NCI-H2171 treated with DMSO at 0.1 percent for 48 hours (cell line): ENCODE measurements at regions not wholly inside any gene's neighbourhood (a gene's known extent, or its start where the extent isn't known, plus 50 kb on each side); places are given as distances from the start of the nearest gene placed in this dataset.

ENCODE experiments used
- DNase-seq: peaks from one replicate; lab custom pipeline; 2025; lab: John Stamatoyannopoulos, UW

DNA sequence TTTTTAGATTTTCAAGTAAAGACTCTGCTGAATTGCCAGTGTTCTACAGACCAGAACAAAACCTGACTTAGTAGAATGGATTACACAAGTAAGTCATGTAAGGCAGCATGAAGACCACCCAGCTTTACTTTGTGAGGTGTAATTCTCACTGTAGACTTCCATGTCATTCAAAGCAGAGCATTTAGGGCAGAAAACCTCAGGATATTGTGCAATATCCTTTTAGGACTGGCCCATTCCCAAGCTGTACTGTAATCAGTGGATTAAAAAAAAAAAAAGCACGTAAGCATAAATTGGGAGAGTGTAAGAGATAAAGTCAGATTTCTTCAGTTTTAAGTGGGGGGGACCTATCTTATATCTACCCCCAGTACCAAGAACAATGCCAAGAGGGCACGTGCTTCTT lies 380.5 kb upstream of the PRMT6 start:
- no peak for DNase-seq

DNA sequence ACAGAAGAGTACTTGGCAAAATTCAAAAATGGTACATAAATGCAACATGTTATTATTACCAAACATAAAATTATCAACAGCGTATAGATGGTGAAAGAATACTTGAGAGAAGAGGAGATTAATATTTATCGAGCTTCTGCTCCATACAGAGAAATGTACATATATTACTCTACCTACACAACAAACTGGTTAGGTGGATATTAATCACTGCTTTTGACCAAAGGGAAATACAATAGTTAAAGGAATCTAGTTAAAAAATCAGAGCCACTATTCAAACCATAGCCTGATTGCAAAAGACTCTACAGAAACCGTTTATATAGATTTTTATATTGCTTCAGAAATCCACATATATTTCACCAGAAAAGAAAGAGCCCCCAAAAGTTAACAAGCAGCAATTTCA lies 379.3 kb upstream of the PRMT6 start:
- DNase-seq: no peak

DNA sequence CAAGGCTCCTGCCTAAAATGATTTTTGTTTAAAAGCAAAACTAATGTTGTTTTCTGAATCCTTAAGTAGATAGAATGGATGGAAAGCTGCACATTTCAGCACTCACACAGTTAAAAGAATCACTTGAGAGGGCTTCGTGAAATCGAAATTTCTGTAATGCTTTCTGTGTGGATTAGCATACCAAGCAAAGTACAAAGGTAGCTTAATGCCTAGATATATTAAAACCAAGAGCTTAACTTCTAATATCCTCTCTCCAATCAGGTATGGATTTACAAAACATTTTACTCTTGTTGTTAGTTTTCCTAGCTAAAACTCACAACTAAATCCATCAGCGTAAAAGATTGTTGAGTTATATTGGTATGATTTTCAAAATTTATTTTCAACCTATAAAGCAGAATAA lies 378.8 kb upstream of the PRMT6 start:
- DNase-seq: no peak

DNA sequence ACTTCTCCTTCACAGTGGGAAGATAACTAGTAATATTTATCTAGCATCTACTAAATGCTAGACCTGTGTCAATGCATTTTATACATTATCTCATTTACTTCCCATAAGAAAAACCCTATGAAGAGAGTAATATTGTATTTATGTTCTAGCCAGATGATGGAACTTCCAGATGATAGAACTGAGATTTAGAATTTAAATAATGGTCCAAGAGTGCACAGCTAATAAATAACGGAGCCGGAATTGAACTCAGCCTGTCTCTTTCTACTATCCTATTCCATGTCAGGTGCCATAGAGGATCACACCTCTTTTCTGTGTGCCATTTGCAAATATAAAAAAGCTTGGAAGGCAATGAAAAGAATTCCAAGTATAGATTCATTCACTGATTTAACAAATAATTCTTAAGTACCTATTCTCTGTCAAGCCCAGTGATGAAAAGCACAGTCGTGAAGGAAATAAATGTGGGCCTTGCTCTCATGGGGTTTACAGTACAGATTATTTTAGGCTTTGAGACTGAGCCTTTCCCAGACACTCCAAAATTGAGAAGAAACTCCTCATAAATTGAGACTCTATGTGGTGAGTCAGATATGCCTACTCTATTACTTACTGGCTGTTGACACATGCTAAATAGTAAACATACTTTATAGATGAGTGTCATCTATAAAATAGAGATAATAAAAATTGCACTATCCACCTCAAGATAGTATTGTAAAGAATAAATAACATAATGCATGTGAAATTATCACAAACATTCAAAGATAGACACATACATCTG lies 378.0 kb upstream of the PRMT6 start:
- DNase-seq: no peak

DNA sequence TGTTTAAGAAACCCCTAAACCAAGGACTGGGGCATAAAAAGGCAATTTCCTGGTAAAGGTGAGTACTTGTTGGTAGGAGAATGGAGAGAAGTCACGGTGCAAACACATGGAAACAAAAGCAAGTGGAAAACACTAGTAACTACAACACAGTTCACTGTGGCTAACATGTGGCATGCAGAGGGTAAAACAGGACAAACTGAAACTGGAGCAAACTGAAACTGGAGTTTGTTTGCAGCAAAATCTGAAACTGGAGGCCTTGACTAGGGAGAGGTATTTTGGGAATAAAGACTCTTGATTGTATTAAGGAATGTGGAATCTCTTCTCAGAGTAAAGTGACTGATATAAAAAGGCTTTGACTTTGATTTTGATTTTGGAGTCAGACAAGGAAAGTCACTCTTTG lies 376.3 kb upstream of the PRMT6 start:
- no peak for DNase-seq

DNA sequence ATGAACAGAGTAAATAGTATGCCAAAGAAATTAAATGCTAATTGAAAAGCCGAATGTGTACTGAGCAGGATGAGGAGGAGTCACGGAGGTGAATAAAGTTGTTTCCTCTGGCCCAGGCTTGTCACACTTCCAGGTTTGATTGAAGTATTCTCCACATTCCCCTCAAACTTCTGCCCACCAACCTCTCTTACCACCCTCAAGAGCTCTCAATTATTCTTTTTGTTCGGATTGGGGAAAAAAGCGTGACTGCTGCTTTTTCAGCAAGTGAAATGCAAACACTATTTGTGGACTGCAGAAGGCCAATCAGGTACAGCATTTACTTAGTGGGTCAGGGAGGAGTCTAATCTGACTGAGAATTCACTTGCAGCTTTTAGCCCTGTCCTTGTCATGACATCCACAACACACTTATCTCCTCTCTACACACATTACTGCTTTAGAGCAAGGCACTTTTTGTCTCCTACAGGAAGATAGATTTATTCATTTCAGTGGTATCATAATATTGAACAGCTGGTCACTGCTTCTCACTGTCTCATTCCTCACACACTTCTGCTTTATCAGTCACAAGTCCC lies 375.6 kb upstream of the PRMT6 start:
- DNase-seq: no peak

DNA sequence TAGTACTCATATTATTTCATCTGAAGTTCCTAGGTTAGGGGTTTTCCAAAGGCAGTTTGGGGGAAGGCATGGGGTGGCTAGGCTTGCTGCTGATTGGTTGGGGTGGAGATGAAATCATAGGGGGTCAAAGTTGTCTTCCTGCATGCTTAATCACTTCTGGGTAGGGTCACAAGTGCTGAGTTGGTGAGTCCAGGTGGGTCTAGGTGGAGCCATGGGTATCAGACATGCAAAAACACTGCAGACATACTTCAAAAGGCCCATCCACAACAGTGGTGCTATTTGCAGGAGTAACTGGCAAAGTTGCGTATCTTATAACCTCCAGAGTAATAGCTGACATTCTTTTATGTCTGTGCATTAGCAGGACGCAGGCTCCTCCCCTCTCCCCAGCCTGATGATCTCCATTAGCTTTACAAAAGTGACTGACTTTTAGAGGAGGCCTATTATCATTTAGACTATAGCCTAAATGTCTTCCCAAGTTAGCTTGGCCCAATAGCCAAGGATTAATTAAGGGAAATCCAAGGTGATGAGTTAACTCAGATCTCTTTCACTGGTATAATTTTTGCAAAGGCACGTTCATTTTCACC lies 374.4 kb upstream of the PRMT6 start:
- no peak for DNase-seq

DNA sequence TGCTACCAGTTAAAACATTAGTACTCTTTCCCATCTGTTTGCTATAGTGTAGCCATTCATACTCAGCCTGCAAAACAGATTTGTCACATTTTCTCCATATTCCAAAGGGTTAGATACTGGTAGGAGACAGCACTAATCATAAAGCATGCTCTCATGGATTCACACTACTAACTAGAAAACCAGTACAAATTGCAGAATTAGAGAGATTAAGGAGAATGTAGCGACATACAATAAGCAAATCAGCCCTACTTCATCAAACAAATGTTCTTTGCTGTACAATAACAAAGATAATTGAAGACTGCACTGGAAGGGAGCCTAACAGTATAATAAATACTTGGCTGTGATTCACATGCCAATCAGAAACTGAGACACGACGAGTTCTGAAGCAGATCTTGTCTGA lies 368.0 kb upstream of the PRMT6 start:
- DNase-seq: no peak

DNA sequence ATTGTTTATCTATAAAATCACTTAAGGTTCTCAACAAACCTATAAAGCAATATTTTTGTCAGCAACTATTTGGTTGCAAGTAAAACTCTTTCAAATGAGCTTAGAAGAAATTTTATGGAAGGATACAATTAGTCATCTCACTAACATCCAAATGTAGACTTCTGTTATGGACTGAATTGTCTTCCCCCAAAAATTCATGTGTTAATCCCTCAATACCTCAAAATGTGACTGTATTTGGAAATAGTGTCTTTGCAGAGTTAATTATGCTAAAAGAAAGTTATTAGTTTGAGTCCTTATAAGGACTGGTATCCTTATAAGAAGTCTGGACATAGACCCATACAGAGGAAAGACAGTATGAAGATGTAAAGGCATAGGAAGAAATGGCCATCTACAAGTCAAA lies 357.8 kb upstream of the PRMT6 start:
- DNase-seq: no peak

DNA sequence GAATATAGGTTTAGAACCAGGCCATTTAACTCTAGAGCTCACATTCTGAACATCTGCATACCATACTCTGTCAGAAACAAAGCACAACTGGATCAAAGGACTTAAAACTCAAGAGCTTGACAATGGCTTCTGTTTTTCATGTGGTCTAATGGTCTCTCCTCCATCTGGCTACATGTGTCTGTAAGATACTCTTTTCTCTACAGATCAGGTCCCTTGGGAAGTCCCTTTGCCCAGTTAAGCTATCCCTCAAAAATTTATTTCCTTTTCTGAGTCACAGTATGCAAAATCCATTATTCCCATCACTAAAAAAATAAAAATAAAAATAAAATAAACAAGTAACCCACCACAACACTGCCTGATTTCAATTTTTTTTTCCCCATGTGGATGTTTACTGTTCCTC lies 357.0 kb upstream of the PRMT6 start:
- no peak for DNase-seq

DNA sequence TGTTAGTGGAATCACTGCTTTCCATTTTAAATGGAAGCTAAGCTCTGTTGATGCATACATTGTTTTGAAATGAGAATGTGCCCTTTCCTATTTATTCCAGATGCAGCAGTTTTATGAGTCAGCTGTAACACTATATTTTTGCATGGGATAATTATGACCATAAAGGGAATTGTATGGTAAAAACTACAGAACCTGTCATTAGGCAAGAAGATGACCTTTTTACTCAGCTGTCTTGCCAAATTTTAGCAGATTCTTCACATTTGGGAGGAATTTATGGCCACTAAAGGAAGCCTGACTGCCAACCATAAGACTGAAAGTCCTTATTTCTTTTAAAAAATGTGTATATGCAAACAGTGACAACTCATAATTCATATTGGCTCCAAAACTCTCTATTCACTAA lies 356.3 kb upstream of the PRMT6 start:
- DNase-seq: no peak

DNA sequence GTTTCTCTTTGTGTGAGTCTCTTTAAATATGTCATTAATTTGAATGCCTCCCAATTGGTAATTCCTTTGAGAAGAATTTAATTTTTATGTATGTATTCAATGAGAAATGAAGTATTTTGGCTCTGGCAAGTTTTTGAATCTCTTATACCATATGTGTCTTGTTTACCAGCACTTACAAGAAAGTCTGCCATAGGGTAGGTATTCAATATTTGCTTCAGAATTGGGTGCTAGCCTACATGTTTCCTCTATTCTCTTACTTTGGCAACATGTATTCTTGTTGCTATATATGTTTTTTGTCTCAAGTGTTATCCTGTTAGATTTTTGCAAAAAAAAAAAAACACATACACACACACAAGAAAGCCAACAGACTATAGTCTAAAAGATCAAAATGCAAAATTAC lies 350.5 kb upstream of the PRMT6 start:
- DNase-seq: no peak

DNA sequence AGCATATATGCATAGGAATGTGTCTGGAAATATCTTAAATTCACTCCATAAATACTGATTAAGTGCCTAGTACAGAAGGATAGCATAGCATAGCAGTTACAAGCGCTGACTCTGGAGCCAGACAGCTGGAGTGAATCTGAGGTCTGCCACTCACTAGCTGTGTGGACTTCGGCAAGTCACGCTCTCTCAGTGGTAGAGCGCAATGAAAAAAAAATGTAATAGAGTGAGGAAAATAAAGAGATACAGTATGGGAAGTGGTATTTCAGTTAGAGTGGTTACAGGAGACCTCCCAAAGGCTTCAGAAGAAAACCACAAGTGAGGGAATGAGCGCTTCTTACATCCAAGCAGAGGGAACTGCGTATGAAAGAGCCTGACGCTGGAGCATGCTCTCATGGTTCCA lies 338.9 kb upstream of the PRMT6 start:
- DNase-seq: no peak

DNA sequence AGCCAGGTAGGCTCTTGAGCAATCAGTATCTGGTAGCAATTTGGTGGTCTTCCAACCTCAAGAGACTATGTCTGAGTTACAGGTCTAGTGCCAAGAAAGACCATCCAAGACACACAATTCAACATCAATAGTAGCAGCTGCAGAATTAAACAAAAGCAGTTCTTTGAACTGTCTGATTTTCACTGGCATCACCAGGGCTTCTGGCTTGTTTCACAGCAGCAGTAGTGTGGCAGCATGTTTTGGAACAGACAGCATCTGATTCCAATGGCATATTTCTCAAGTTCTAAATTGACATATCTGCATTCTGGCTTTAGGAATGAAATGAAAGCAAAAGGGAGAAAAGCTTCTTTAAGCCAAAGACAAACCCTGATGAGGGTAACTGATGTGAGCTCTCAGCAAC lies 334.7 kb upstream of the PRMT6 start:
- no peak for DNase-seq

DNA sequence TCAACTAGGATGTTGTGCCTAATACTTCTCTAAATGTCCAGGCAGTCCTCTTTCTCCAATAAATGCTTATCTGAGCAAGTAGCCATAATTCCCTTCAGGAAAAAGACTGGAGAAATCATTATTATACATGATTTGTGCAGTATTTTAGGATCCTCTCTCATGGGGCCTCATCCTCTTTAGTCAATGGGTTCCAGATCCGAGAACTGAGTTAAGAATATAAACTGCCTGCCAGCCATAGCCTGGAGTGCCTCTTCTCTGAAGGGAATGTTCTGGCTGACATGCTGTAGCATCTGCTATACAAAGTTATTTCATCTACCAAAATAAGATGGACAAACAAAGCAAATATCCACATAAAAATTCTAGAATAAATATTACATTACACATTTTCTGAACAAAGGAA lies 334.0 kb upstream of the PRMT6 start:
- DNase-seq: no peak

DNA sequence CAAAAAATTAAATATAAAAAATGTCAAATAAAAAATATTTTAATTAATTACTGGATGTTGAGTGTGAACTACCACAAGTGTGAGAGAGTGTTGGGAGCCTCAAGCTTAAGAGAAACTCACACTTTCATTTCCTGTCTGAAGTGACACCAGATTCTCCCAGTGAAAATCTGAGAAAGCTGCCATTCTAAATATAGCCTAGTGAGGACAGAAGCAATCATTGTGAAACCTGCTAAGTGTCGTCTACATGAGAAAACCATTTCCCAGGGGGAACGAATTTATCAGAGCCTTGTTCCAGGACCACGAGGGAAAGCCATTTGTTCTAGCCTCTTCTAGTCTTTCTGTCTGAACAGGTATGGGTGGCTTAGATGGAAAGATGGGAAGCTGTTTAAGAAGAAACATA lies 329.3 kb upstream of the PRMT6 start:
- peak; percentile 14 for DNase-seq

DNA sequence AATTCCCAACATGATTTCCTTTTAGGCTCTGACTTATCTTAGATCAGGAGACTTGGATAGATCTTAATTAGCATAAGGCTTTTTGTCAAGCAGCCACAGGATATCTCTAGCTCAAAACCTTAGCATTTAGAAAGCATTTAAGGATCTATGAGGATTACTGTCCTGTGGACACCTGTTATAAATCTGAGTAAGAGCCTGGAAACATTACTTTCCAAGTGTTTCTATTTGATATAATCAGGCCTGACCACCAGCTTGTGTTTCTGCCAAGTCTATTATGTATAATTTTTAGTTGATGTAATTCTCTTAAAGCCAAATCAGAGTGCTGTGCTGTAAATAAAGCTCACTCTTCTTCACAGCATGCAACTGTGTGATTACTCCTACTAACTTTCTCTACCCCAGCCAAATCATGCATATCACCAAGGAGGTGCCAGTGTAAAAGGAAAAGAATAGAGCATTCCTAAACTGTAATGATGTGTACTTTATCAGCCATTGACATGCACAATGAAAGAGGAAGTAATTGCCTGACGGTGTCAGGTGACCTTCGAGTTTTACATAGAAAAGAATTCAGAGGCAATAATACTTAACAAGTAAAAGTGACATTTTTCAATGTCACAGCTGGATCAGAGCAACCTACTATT lies 309.9 kb upstream of the PRMT6 start:
- DNase-seq: no peak

DNA sequence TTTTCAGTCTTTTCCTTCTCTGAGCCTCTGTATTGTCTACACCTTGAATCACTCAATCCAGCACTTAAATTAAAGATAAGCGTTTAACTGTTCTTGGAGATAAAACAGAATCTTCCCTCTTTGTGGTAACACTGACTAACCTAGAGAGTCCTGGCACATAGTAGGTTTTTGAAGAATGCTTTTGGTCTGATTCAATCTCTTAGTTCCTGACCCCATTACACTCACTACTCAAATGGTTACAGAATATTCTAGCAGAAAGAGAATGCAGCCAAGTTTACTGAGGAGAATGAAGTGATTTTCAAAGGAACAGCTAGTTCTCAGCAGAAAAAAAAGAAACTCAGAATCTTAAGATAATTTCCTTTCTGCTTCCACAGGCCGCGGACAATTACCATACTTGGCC lies 309.2 kb upstream of the PRMT6 start:
- no peak for DNase-seq

DNA sequence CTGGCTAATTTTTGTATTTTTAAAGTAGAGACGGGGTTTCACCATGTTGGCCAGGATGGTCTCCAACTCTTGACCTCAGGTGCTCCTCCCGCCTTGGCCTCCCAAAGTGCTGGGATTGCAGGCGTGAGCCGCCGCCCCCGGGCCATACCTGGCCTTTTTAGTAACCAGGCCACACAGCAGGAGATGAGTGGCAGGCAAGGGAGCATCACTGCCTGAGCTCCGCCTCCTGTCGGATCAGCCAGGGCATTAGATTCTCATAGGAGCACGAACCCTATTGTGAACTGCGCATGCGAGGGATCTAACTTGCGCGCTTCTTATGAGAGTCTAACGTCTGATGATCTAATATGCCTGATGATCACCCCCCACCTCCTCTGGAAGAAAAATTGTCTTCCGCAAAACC lies 308.7 kb upstream of the PRMT6 start:
- no peak for DNase-seq

DNA sequence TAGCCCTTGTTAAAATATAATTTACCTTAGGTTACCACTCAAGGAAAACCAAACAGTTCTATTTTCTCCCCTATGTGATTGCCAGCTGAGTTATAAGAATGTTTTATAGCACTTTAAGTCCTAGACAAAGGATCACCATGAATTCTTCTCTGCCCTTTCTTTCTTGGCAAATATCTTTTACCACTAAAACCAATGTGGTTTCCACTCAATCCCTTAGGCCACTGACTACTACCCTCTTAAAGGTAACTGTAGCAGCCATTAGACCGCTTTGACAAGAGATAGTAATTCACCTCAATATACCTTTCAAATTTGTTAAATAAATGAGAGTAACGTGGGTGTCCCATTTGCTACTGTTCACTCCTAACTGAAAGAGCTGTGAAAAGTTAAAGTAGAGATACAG lies 307.9 kb upstream of the PRMT6 start:
- DNase-seq: no peak

DNA sequence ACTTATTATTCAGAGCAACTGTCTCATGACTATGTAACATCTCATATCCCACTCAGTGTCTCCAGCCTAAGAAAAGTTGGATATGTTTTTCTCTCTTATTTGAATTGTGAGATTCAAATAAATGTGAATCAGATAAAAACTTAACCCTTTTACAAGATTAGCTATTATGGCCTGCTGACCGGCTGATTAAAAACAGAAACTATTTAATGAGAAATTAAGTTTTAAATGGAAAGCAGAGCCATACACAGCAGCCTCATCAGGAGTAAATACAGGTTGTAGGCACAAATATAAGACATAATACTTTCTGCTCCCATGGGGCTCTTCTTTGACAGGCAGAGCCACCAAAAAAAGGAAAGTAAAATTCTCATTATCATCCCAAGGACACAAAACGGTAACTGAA lies 307.0 kb upstream of the PRMT6 start:
- DNase-seq: no peak

DNA sequence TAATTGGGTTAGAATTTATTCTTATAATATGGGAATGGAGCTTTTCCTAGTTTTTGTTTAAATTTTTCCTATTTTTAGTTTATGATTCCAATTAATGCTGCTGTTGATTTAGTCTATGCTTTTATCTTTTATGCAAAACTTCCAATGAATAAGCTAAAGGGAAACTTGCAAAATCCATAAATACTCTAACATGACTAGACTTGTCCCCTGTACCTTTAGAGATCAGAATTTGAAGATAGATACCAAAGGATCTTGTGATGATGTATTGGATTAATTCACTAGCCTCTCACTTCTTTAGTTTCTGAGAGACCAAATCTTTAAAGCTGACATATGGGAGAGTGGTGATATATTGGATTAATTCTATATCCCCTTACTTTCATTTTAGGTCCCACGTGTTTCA lies 306.6 kb upstream of the PRMT6 start:
- DNase-seq: no peak

DNA sequence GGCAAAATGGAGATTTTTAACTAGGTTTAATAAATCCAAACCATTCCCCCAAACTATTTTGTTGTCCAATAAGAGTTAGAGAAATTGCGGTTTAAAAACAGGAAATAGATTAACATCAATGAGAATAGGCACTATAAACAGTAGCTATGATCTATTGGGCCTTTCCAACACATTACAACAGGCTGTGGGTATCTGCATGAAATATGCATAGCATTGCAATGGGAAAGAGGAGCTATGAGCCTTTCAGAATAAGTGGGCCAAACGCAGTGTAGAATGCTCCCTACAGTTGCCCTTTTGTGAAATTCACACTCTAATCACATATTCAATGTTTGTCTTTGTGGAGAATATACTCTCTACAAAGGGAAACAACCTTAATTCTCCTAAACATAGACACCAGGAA lies 305.5 kb upstream of the PRMT6 start:
- no peak for DNase-seq
